HEK293 (cell line): ENCODE measurements at regions not wholly inside any gene's neighbourhood (a gene's known extent, or its start where the extent isn't known, plus 50 kb on each side); places are given as distances from the start of the nearest gene placed in this dataset.

Experiments used
- CTCF ChIA-PET: fragments of 350-600 bp; formaldehyde crosslinking; extraction: SDS; loops from one replicate; lab custom pipeline; 2021; ENCODE audit warnings: antibody characterized with exemption; lab: Yijun Ruan, JAX
- POLR2A ChIA-PET: fragments of 300-600 bp; formaldehyde crosslinking; extraction: SDS; loops from one replicate; lab custom pipeline; 2020; ENCODE audit warnings: antibody characterized with exemption, inconsistent platforms; lab: Yijun Ruan, JAX
- H3K27ac ChIP-seq: fragments of 200-500 bp; sonication (Bioruptor generic); 2 replicates; pipeline ENCODE4 v1.5.1; 2014; ENCODE audit warnings: low read depth, low read length, control low read depth, inconsistent platforms; ENCODE audit errors: extremely low read depth
- H3K36me3 ChIP-seq, 2 experiments: fragments of 200-500 bp in 1 of 2; sonication (Bioruptor generic) in 1 of 2; 1 replicate in 1 of 2; 2 replicates in 1 of 2; pipeline ENCODE4 v1.5.1; 2014 to 2017; ENCODE audit warnings: inconsistent platforms in 2 of 2, low read length in 2 of 2; ENCODE audit not compliant: control insufficient read depth in 2 of 2, insufficient read depth in 1 of 2
- H3K4me1 ChIP-seq: fragments of 200-500 bp; sonication (Bioruptor generic); 2 replicates; pipeline ENCODE4 v1.5.1; 2014; ENCODE audit warnings: mild to moderate bottlenecking, low read length, inconsistent platforms; ENCODE audit not compliant: control insufficient read depth, insufficient read depth
- H3K4me3 ChIP-seq: 2 replicates; pipeline ENCODE4 v1.5.1; 2011; ENCODE audit warnings: low read depth, mild to moderate bottlenecking, control low read depth, low read length, moderate library complexity
- H3K9me3 ChIP-seq: fragments of 200-500 bp; sonication (Bioruptor generic); 2 replicates; pipeline ENCODE4 v1.5.1; 2014; ENCODE audit warnings: low read depth, low read length, inconsistent platforms; ENCODE audit not compliant: control insufficient read depth, insufficient read depth
- ELK4 ChIP-seq: IDR thresholded peaks from 2 replicates; pipeline ENCODE4 v1.6.1; 2011; ENCODE audit warnings: mild to moderate bottlenecking, low read depth, low read length, borderline replicate concordance
- HIC1 ChIP-seq: fragments of 450-650 bp; formaldehyde crosslinking; IDR thresholded peaks from 2 replicates; pipeline ENCODE4 v1.5.1; 2016; ENCODE audit warnings: missing biosample characterization, missing genetic modification characterization
- KLF9 ChIP-seq: fragments of 450-650 bp; formaldehyde crosslinking; IDR thresholded peaks from 2 replicates; pipeline ENCODE4 v1.5.1; 2016; ENCODE audit warnings: missing biosample characterization, missing genetic modification characterization, low read depth
- OVOL3 ChIP-seq: fragments of 450-650 bp; formaldehyde crosslinking; IDR thresholded peaks from 2 replicates; pipeline ENCODE4 v1.5.1; 2016; ENCODE audit warnings: missing biosample characterization, missing genetic modification characterization
- PBX3 ChIP-seq: sonication (generic); formaldehyde crosslinking; IDR thresholded peaks from 2 replicates; pipeline ENCODE4 v1.8.1; 2022; ENCODE audit warnings: mild to moderate bottlenecking, moderate library complexity, missing genetic modification reagents
- PRDM10 ChIP-seq: fragments of 450-650 bp; formaldehyde crosslinking; IDR thresholded peaks from 2 replicates; pipeline ENCODE4 v1.5.1; 2016; ENCODE audit warnings: missing biosample characterization, missing genetic modification characterization
- PRDM6 ChIP-seq: fragments of 450-650 bp; formaldehyde crosslinking; IDR thresholded peaks from 2 replicates; pipeline ENCODE4 v1.5.1; 2017; ENCODE audit warnings: missing biosample characterization, missing genetic modification characterization
- SP3 ChIP-seq: fragments of 450-650 bp; formaldehyde crosslinking; IDR thresholded peaks from 2 replicates; pipeline ENCODE4 v1.5.1; 2016; ENCODE audit warnings: missing biosample characterization, missing genetic modification characterization
- ZNF174 ChIP-seq: fragments of 450-650 bp; formaldehyde crosslinking; IDR thresholded peaks from 2 replicates; pipeline ENCODE4 v1.5.0; 2017; ENCODE audit warnings: missing biosample characterization, mild to moderate bottlenecking, missing genetic modification characterization
- ZNF292 ChIP-seq: fragments of 450-650 bp; formaldehyde crosslinking; IDR thresholded peaks from 2 replicates; pipeline ENCODE4 v1.5.1; 2016; ENCODE audit warnings: low read depth, missing biosample characterization, missing genetic modification characterization, borderline replicate concordance
- ZNF302 ChIP-seq: fragments of 450-650 bp; formaldehyde crosslinking; IDR thresholded peaks from 2 replicates; pipeline ENCODE4 v1.5.1; 2016; ENCODE audit warnings: missing biosample characterization, missing genetic modification characterization, low read depth
- ZNF324 ChIP-seq: fragments of 450-650 bp; formaldehyde crosslinking; IDR thresholded peaks from 2 replicates; pipeline ENCODE4 v1.5.1; 2016; ENCODE audit warnings: missing biosample characterization, missing genetic modification characterization
- ZNF398 ChIP-seq: fragments of 450-650 bp; formaldehyde crosslinking; IDR thresholded peaks from 2 replicates; pipeline ENCODE4 v1.5.1; 2017; ENCODE audit warnings: missing biosample characterization, missing genetic modification characterization
- ZNF544 ChIP-seq: fragments of 450-650 bp; formaldehyde crosslinking; IDR thresholded peaks from 2 replicates; pipeline ENCODE4 v1.5.0; 2017; ENCODE audit warnings: missing biosample characterization, missing genetic modification characterization
- ZNF623 ChIP-seq: fragments of 450-650 bp; formaldehyde crosslinking; IDR thresholded peaks from 2 replicates; pipeline ENCODE4 v1.5.1; 2016; ENCODE audit warnings: missing biosample characterization, missing genetic modification characterization
- ZXDB ChIP-seq: fragments of 450-650 bp; formaldehyde crosslinking; IDR thresholded peaks from 2 replicates; pipeline ENCODE4 v1.5.1; 2016; ENCODE audit warnings: missing biosample characterization, missing genetic modification characterization

GRCh38 chr14:21991130-21991529 is 317.5 kb upstream of the OR4E1 start:
- Histone ChIP-seq H3K9me3 (no peaks in the 10 kb centered on the region), H3K4me3 (no peak overlapping the region)
- TF ChIP-seq ELK4: no peak
- TF ChIP-seq, all 188 proteins: peak for 0
- ChIA-PET CTCF (interaction anchor here (0.6 to 4.9 kb wide), 14 partner anchors 8 to 394 kb away, joined by 3 to 61 read pairs (median 4); no protein-coding TSS in a partner anchor), POLR2A (no interaction called here)
- Histone ChIP-seq H3K27ac (no peak overlapping the region), H3K4me1 (peaks cover 2% of the 10 kb centered on the region; the same call in 1 of the 2 replicates), H3K36me3 (no peaks in the 10 kb centered on the region)

GRCh38 chr14:21990116-21990515 is 316.5 kb upstream of the OR4E1 start:
- H3K9me3 ChIP-seq: no peaks in the 10 kb centered on the region
- no peak overlapping the region for H3K4me3 ChIP-seq
- POLR2A ChIA-PET: no interaction called here
- CTCF ChIA-PET: interaction anchor here (0.7 to 4.9 kb wide), 19 partner anchors 9 to 395 kb away, joined by 3 to 61 read pairs (median 4); no protein-coding TSS in a partner anchor
- H3K36me3 ChIP-seq: no peaks in the 10 kb centered on the region
- no peak overlapping the region for H3K27ac ChIP-seq
- peaks cover 2% of the 10 kb centered on the region; the same call in 1 of the 2 replicates for H3K4me1 ChIP-seq
- TF ChIP-seq PBX3 (no peak), OVOL3 (tag by site-specific recombination) (no peak), ZNF398 (no peak), HIC1 (tag by site-specific recombination) (no peak), ZNF324 (tag by site-specific recombination) (no peak), ZNF302 (tag by site-specific recombination) (no peak), ZNF544 (no peak), ZNF174 (tag by site-specific recombination) (no peak), SP3 (no peak), ZXDB (no peak), PRDM10 (tag by site-specific recombination) (no peak), ZNF623 (tag by site-specific recombination) (no peak), ZNF292 (tag by site-specific recombination) (no peak), KLF9 (tag by site-specific recombination) (no peak), PRDM6 (tag by site-specific recombination) (no peak)
